ENCODE measurements at regions not wholly inside any gene's neighbourhood (a gene's known extent, or its start where the extent isn't known, plus 50 kb on each side); places are given as distances from the start of the nearest gene placed in this dataset.
"Not testable (repeated sequence)": the region's sequence is repeated elsewhere in the genome, so short reads cannot be mapped to it uniquely, and the experiment has no call there.

GRCh38 chr1:81299892-81300291, 500.8 kb upstream of the ADGRL2 start:
- H3K27me3 Mint-ChIP-seq (ENCODE audit: low read depth in 3 of 3), result no peaks in the 10 kb centered on the region
- peaks cover 0 to 26% (median 10%) of the 10 kb centered on the region in 6 donors for H3K9me3 Mint-ChIP-seq
- H3K36me3 Mint-ChIP-seq, result peaks cover 0 to 4% (median 0%) of the 10 kb centered on the region in 3 donors
- H3K4me3 Mint-ChIP-seq, result no peak overlapping the region
- no peaks in the 10 kb centered on the region for H3K4me1 Mint-ChIP-seq
- no peak overlapping the region for H3K27ac Mint-ChIP-seq
- no peak for DNase-seq

- H3K27me3 Mint-ChIP-seq (ENCODE audit: low read depth in 3 of 3), result no peaks in the 10 kb centered on the region
- no peak overlapping the region for H3K27ac Mint-ChIP-seq
- no peak for DNase-seq
- H3K36me3 Mint-ChIP-seq, result peaks cover 0 to 4% (median 0%) of the 10 kb centered on the region in 3 donors
- no peak overlapping the region for H3K4me3 Mint-ChIP-seq
- H3K4me1 Mint-ChIP-seq, result no peaks in the 10 kb centered on the region
- H3K9me3 Mint-ChIP-seq, result peaks cover 0 to 19% (median 8%) of the 10 kb centered on the region in 6 donors
Measured at GRCh38 chr1:81298266-81298665, 502.5 kb upstream of the ADGRL2 start.

GRCh38 chr1:81296601-81297000, 504.1 kb upstream of the ADGRL2 start:
- H3K9me3 Mint-ChIP-seq, result peaks cover 0 to 16% (median 10%) of the 10 kb centered on the region in 6 donors
- peaks cover 0 to 4% (median 0%) of the 10 kb centered on the region in 3 donors for H3K36me3 Mint-ChIP-seq
- H3K27me3 Mint-ChIP-seq (ENCODE audit: low read depth in 3 of 3), result no peaks in the 10 kb centered on the region
- no peaks in the 10 kb centered on the region for H3K4me1 Mint-ChIP-seq
- DNase-seq, result no peak
- no peak overlapping the region for H3K27ac Mint-ChIP-seq
- H3K4me3 Mint-ChIP-seq, result no peak overlapping the region

DNA sequence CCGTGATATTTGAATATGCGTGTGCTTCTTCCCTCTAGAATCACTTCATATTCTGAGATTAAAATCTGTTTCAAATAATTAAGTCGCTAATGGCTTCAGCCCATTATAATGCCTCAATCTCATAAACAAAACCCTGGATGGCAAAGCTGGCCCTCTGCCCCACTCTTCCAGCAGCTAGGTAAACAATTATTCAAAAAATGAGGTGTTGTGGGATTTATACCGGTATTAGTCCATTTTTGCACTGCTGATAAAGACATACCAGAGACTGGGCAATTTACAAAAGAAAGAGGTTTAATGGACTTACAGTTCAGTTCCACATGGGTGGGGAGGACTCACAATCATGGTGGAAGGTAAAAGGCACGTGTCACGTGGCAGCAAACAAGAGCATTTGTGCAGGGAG, 510.4 kb upstream of the ADGRL2 start:
- Mint-ChIP-seq H3K4me1 (no peaks in the 10 kb centered on the region), H3K36me3 (no peaks in the 10 kb centered on the region), H3K27me3 (ENCODE audit: low read depth in 3 of 3) (no peaks in the 10 kb centered on the region), H3K4me3 (no peak overlapping the region), H3K9me3 (peaks cover 0 to 19% (median 7%) of the 10 kb centered on the region in 6 donors), H3K27ac (no peak overlapping the region)
- DNase-seq, result no peak

DNA sequence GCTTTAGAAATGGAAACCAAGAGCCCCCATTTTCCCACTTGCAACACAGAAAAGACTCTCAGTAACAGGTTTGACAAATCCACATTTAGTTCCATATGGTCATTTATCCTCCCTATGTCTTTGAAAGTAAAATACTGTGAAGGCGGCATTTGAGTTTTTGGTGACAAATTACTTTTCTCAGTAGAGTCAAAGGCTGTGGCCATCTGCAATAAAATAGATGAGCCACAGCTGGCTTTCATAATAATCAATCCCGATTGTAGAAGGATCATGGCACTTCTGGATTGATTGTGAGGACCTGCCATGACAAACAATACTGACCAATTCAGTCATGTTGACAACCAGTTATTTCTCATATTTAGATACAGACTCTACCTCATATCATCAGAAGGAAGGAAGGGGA, 512.0 kb upstream of the ADGRL2 start:
- DNase-seq, result no peak
- H3K9me3 Mint-ChIP-seq, result peaks cover 0 to 20% (median 8%) of the 10 kb centered on the region in 6 donors
- H3K4me3 Mint-ChIP-seq, result no peak overlapping the region
- H3K36me3 Mint-ChIP-seq, result no peaks in the 10 kb centered on the region
- no peak overlapping the region for H3K27ac Mint-ChIP-seq
- no peaks in the 10 kb centered on the region for H3K4me1 Mint-ChIP-seq
- H3K27me3 Mint-ChIP-seq (ENCODE audit: low read depth in 3 of 3), result no peaks in the 10 kb centered on the region

- no peak overlapping the region for H3K27ac Mint-ChIP-seq
- no peak for DNase-seq
- peaks cover 0 to 18% (median 8%) of the 10 kb centered on the region in 6 donors for H3K9me3 Mint-ChIP-seq
- H3K4me3 Mint-ChIP-seq, result no peak overlapping the region
- no peaks in the 10 kb centered on the region for H3K36me3 Mint-ChIP-seq
- H3K4me1 Mint-ChIP-seq, result no peaks in the 10 kb centered on the region
- H3K27me3 Mint-ChIP-seq (ENCODE audit: low read depth in 3 of 3), result no peaks in the 10 kb centered on the region
Measured at GRCh38 chr1:81287411-81288080, 513.2 kb upstream of the ADGRL2 start.

- no peak overlapping the region for H3K4me3 Mint-ChIP-seq
- peaks cover 3 to 32% (median 12%) of the 10 kb centered on the region in 6 donors for H3K9me3 Mint-ChIP-seq
- H3K27ac Mint-ChIP-seq, result no peak overlapping the region
- H3K4me1 Mint-ChIP-seq, result no peaks in the 10 kb centered on the region
- H3K36me3 Mint-ChIP-seq, result no peaks in the 10 kb centered on the region
- peaks cover 0 to 2% (median 0%) of the 10 kb centered on the region in 3 donors for H3K27me3 Mint-ChIP-seq (ENCODE audit: low read depth in 3 of 3)
- no peak for DNase-seq
Measured at GRCh38 chr1:81270051-81270450, 530.7 kb upstream of the ADGRL2 start.

DNA sequence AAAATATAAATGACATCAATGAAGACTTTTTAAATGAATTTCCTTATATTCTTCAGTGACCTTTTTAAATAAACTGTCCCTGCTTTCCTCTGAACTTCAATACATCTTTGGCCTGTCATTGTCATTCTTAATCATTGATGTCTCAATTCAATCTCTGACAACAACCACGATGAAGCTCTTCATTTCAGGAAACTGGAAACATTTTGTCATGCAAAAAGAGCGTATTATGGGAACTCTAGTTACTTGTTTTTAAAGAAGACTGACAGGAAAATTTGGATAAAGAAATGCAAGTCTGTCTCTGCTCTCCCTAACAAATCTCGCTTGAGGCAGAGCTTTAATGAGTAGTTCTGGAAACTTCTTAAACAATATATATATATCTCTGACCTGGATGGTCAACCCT, 535.8 kb upstream of the ADGRL2 start:
- DNase-seq, result no peak
- H3K4me3 Mint-ChIP-seq, result no peak overlapping the region
- peaks cover 6 to 34% (median 15%) of the 10 kb centered on the region in 6 donors for H3K9me3 Mint-ChIP-seq

GRCh38 chr1:81259625-81260411, 540.9 kb upstream of the ADGRL2 start:
- peaks cover 5 to 35% (median 18%) of the 10 kb centered on the region in 6 donors for H3K9me3 Mint-ChIP-seq
- H3K4me3 Mint-ChIP-seq, result no peak overlapping the region
- no peaks in the 10 kb centered on the region for H3K4me1 Mint-ChIP-seq
- peaks cover 0 to 3% (median 0%) of the 10 kb centered on the region in 3 donors for H3K36me3 Mint-ChIP-seq
- H3K27ac Mint-ChIP-seq, result no peak overlapping the region
- peaks cover 0 to 3% (median 2%) of the 10 kb centered on the region in 3 donors for H3K27me3 Mint-ChIP-seq (ENCODE audit: low read depth in 3 of 3)
- no peak for DNase-seq

More for the DNA sequence above, 535.8 kb upstream of the ADGRL2 start:
- Mint-ChIP-seq H3K27me3 (ENCODE audit: low read depth in 3 of 3) (peaks cover 0 to 2% (median 0%) of the 10 kb centered on the region in 3 donors), H3K27ac (no peak overlapping the region), H3K4me1 (no peaks in the 10 kb centered on the region), H3K36me3 (peaks cover 0 to 3% (median 0%) of the 10 kb centered on the region in 3 donors)

GRCh38 chr1:81254560-81254959, 546.2 kb upstream of the ADGRL2 start:
- H3K4me1 Mint-ChIP-seq, result no peaks in the 10 kb centered on the region
- H3K9me3 Mint-ChIP-seq, result peaks cover 7 to 39% (median 17%) of the 10 kb centered on the region in 6 donors
- peaks cover 0 to 2% (median 1%) of the 10 kb centered on the region in 3 donors for H3K27me3 Mint-ChIP-seq (ENCODE audit: low read depth in 3 of 3)
- no peak overlapping the region for H3K4me3 Mint-ChIP-seq
- no peaks in the 10 kb centered on the region for H3K36me3 Mint-ChIP-seq
- no peak overlapping the region for H3K27ac Mint-ChIP-seq
- no peak for DNase-seq

GRCh38 chr1:81254068-81254467, 546.7 kb upstream of the ADGRL2 start:
- no peak overlapping the region for H3K4me3 Mint-ChIP-seq
- H3K27ac Mint-ChIP-seq, result no peak overlapping the region
- DNase-seq, result no peak
- peaks cover 1 to 2% (median 2%) of the 10 kb centered on the region in 3 donors for H3K27me3 Mint-ChIP-seq (ENCODE audit: low read depth in 3 of 3)
- no peaks in the 10 kb centered on the region for H3K36me3 Mint-ChIP-seq
- no peaks in the 10 kb centered on the region for H3K4me1 Mint-ChIP-seq
- peaks cover 7 to 43% (median 20%) of the 10 kb centered on the region in 6 donors for H3K9me3 Mint-ChIP-seq

DNA sequence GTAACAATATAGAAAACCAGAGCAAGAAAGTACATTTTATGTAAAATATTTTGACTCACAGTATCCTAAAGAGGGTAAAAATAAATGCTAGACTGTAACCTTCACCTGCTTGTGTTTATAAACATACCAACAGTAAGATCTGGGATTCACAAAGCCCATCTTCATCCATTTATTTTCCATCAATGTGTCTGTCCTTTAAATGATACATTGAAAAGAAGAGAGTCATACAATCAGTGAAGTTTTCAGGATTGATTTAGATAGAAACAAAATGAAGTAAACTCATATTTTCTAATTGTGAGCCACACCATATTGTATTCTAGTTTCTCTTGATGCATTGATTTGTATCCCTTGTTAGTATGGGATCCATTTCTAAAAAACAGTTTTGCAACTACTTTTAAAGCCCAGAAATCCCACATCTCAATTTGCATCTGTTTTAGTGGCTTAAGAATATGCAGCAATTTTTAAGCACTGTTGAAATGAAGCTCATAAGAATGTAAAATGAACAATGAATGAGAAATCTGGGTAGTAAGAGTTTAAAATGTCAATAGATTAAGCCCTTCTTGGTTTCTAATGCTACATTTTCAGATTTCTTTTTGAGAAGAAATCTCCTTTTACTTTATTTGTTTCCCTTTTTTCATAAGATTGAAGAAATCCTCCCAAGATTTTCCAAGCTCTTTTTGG, 548.1 kb upstream of the ADGRL2 start:
- no peak for DNase-seq
- Mint-ChIP-seq H3K9me3 (peaks cover 11 to 50% (median 25%) of the 10 kb centered on the region in 6 donors), H3K4me3 (no peak overlapping the region), H3K27me3 (ENCODE audit: low read depth in 3 of 3) (peaks cover 1 to 5% (median 2%) of the 10 kb centered on the region in 3 donors), H3K4me1 (no peaks in the 10 kb centered on the region), H3K36me3 (peaks cover 0 to 7% (median 3%) of the 10 kb centered on the region in 3 donors), H3K27ac (no peak overlapping the region)

GRCh38 chr1:81250825-81251224, 549.9 kb upstream of the ADGRL2 start:
- H3K36me3 Mint-ChIP-seq; H3K27ac Mint-ChIP-seq; DNase-seq; H3K4me1 Mint-ChIP-seq; H3K4me3 Mint-ChIP-seq; H3K27me3 Mint-ChIP-seq (ENCODE audit: low read depth in 3 of 3): not testable (repeated sequence)
- peaks cover 17 to 58% (median 27%) of the 10 kb centered on the region in 6 donors for H3K9me3 Mint-ChIP-seq
